ENCODE measurements at regions not wholly inside any gene's neighbourhood (a gene's known extent, or its start where the extent isn't known, plus 50 kb on each side); places are given as distances from the start of the nearest gene placed in this dataset.

- DNase-seq (ENCODE audit: low read depth): no peak
Measured at GRCh38 chr2:129255610-129256313, 723.7 kb upstream of the RAB6C start.

DNA sequence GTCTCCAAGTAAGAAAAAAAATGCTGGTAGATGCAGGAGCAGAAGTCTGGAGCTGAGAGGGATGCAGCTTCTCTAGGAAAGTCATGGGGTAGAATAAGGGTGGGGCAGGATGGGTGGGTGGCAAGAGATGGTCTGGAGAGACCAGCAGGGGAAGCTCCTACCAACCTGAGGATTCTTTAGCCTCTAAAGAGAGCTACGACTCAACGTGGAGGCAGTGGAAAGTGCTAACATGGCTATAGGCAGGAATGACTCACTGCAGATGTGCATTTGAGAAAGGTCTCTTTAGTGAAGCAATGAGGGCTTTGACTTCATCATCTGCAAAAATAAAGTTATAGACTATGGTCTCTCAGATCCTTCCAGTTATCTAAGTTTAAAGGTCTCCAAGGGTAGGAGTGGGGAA is 722.8 kb upstream of the RAB6C start:
- no peak for DNase-seq (ENCODE audit: low read depth)

DNA sequence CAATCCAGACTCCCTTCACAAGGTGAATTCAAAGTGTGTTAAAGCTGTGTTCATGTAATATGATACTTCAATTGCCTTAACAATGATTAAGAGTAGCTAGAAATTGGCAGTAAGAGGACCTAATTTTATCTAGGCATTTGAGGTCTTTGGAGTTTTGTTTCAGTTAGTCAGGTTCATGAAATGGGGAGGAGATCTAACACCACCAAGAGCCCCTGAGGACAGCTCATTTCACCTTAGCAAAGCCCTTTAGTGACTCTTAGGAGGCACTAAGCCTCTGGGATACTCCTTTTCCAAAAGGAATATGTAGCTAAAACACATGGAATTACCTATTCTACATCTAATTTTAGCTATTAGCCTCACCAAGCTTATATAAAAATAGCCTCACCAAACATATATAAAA is 716.5 kb upstream of the RAB6C start:
- no peak for DNase-seq (ENCODE audit: low read depth)

DNA sequence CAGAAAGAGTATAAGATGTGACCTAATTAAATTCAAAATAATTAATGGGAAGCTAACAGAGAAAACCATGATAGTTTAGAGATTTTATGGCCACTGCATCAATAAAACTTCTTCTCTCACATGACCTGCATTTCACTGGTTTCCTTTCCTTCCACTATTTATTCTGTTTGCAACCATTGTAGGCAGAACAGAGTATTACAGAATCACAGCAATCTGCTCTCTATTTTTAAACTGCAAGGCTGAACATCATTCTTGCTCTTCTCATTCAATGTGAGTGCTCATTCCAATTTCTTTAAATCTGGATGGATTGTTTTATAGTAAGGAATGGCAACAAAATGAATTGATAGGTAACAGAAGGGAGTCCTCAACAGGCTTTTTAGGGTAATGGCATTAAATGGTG is 715.5 kb upstream of the RAB6C start:
- DNase-seq (ENCODE audit: low read depth): no peak

DNA sequence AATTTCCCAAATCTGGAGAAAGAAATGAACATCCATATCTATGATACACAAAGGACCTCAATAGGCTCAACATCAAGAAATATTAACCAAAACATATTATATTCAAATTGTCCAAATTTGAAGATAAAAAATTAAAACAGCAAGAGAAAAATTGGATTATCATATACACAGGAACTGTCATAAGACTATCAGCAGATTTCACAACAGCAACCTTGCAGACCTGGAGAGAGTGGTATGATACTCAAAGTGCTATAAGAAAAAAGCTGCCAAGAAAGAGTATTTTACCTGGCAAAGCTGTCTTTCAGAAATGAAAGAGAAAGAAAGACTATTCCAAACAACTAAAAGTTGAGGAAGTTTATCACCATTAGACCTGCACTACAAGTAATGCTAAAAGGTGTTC is 711.9 kb upstream of the RAB6C start:
- no peak for DNase-seq (ENCODE audit: low read depth)

GRCh38 chr2:129273266-129274037 is 706.0 kb upstream of the RAB6C start:
- DNase-seq (ENCODE audit: low read depth): no peak

- no peak for DNase-seq (ENCODE audit: low read depth)
Measured at GRCh38 chr2:129274038-129274415, 705.4 kb upstream of the RAB6C start.

GRCh38 chr2:129274918-129275317 is 704.5 kb upstream of the RAB6C start:
- no peak for DNase-seq (ENCODE audit: low read depth)

- DNase-seq (ENCODE audit: low read depth): no peak
Measured at GRCh38 chr2:129275706-129276105, 703.8 kb upstream of the RAB6C start.

GRCh38 chr2:129276978-129277584 is 702.4 kb upstream of the RAB6C start:
- no peak for DNase-seq (ENCODE audit: low read depth)

DNA sequence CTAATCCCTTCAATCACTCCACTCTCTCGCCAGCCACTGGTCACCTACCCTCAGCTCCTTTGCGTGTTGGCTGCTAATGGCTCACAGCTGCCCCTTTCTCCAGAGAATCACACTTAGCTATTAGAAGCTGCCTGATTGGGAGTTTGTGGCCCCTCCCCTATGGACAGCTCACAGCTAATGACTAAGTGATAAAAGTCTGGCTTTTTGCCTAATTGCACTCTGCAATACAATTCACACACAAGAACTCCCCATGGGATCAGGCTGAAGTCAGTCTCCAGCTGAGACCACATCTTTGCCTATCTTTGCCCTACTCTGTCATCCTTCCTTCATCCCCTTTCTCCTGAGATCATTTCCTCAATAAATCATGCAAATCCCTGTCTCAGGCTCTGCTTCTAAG is 701.9 kb upstream of the RAB6C start:
- DNase-seq (ENCODE audit: low read depth): no peak

GRCh38 chr2:129281791-129282530 is 697.5 kb upstream of the RAB6C start:
- no peak for DNase-seq (ENCODE audit: low read depth)

DNA sequence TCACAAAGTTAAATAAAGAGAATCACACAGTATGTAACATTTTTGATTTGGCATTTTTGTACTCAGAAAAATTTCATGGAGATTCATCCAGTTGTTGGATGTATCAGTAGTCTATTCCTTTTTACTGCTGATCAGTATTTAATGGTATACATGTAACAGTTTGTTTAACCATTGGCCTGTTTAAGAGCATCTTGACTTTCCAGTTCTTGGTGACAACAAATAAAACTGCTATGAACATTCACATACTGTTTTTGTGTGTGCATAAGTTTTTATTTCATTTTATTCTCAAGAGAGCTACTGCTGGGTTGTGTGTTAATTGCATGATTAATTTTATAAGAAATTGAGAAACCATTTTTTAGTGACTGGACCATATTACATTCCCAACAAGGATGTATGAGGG is 694.5 kb upstream of the RAB6C start:
- DNase-seq (ENCODE audit: low read depth): no peak

- DNase-seq (ENCODE audit: low read depth): no peak
Measured at GRCh38 chr2:129293326-129293725, 686.1 kb upstream of the RAB6C start.

DNA sequence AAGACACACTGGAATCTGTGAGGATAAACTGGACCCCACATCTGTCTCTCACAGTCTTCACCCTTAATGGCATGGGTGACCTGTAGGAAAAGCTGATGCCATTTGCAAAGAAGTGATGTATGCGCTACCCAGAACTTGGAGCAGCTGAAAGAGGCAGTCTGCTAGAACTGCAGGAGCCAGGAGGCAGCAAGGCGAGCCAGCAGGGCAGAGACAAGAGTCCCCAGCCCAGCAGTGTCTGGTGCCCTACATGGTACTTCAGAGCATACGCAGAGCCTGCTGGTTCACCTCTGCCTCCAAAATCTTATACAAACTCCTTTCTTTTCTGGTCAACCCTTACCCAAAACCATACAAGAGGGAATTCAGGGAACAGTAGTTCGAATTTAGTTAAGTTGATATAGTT is 683.1 kb upstream of the RAB6C start:
- no peak for DNase-seq (ENCODE audit: low read depth)

DNA sequence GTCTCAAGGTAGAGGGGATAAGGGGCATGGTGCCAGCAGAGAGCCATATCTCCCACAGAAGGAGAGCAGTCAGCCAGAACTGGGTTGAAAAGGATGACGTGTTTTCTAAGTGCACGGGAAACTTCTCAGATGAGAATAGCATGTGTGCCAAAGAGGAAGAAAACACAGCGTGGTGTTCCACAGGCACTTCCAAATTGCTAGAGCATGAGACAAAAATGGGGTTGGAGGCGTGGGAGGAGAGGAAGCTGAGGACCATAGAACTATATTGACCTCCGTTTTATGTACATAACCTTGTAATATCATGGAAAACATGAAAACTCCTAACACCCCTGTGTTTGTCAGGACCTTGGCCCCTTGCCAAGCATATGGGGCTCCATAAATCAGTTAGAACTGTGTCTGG is 682.7 kb upstream of the RAB6C start:
- no peak for DNase-seq (ENCODE audit: low read depth)

DNA sequence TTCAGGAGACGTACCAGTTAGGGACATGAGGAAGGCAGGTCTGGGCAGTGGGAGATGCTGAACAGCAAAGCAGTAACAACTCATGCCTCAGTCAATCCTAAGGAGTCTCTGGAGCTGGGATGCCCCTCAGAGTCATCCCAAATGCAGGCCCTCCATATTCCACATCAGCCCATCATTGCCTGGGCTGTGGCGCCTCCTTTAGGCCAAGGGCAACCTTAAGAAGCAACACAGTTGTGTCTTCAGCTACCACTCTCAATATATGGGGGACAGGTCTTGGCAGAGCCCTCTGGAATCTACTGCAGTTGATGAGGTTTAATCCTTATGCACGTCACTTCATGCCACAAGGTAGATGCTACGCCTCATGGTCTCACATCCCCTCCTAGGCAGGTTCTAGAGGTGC is 682.0 kb upstream of the RAB6C start:
- no peak for DNase-seq (ENCODE audit: low read depth)

- DNase-seq (ENCODE audit: low read depth): no peak
Measured at GRCh38 chr2:129299338-129299737, 680.1 kb upstream of the RAB6C start.

DNA sequence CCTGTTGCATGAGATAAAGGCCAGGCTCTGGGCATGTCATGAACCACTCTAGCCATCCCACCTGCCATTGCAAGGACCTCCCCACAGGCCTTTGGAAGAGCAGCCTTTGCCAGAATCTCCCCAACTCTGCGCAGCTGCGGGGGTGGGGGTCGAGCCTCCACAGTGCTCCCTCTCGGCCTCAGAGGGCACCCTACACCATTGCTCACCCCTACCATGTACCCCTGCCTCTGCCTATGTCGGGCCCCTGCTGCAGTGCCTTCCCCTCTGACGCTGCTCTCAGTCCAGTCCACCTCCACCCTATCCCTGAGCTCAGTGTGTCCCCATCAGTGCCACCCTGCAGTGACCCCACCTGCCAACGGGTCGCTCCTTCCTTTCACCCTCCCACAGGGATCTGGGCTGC is 679.7 kb upstream of the RAB6C start:
- DNase-seq (ENCODE audit: low read depth): no peak

DNA sequence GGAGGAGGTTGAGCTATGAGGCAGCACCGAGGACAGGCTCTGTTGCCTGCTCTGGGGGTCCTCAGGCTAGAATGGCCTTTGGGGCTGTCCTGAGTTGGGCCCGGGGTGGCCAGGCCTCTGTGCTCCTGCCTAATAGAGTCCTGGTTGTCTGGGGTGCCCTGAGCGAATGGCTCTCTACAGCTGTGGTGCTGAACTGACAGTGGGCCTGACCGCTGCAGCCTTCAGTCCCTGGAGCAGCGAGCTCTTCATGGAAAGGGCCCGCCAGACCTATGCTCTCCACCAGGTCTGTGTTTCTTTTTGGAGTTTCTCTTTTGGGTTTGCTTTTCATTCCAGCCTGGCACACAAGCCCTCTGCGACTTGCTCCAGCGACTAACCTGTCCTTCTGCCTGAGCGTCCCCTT is 679.0 kb upstream of the RAB6C start:
- DNase-seq (ENCODE audit: low read depth): no peak

DNA sequence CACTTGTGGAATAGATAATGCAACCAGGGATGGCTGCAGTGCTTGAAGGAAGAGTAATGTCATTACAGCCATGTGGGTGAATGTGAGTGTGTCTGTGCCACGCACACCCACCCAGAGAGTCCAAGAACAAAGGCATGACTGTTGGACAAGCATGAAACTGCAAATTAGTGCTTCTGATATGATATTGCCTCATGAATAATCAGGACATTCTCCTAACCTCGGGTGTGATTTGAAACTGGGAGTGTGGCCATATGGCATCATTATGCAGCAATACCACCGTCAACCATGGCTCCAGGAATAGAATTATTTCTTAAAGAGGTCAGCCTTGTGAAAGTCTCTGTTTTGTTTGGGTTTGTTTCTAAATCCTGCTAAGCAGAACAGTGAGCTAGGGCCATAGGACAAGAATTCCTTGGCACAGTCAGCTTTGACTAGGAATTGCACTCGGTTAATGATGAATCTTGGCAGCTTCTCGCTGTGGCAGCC is 678.0 kb upstream of the RAB6C start:
- DNase-seq (ENCODE audit: low read depth): no peak

DNA sequence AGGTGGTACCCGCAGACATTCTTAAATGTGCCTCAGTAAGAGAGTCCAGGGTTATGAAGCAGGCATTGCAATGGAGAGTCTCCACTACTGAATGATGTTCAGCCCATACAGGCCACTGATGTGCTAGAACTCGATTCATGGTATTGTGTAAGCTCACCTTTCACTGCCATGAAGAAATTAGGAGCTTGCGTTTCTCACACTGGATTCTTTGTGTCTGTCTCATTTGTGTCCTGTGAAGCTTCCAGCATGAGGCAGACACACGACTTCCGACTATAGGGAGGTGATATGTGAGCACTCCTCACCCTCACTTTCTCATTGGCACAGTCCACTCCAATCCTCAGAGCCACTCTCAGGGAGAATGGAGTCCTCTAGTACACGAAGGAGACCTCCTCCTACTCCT is 677.4 kb upstream of the RAB6C start:
- no peak for DNase-seq (ENCODE audit: low read depth)
